Neural cell (in vitro differentiated cells): ENCODE measurements at regions not wholly inside any gene's neighbourhood (a gene's known extent, or its start where the extent isn't known, plus 50 kb on each side); places are given as distances from the start of the nearest gene placed in this dataset.

Experiments
- H2AFZ ChIP-seq: fragments of 200-600, 300-800 bp; sonication (generic), shearing (Covaris generic); 2 replicates; pipeline ENCODE4 v1.6.0; 2014; ENCODE audit warnings: low read depth, mild to moderate bottlenecking, antibody characterized with exemption, low read length, moderate library complexity
- H3F3A ChIP-seq: fragments of 200-600 bp; shearing (Covaris generic); 2 replicates; pipeline ENCODE4 v1.6.1; 2016; ENCODE audit warnings: mild to moderate bottlenecking, moderate library complexity, mixed read lengths, antibody characterized with exemption, low read length; ENCODE audit not compliant: insufficient read depth, poor library complexity, severe bottlenecking
- H3K27ac ChIP-seq: fragments of 200-600, 300-800 bp; sonication (generic), shearing (Covaris generic); 2 replicates; pipeline ENCODE4 v1.5.1; 2014; ENCODE audit warnings: mild to moderate bottlenecking, low read length, moderate library complexity
- H3K27me3 ChIP-seq: fragments of 300-800, 200-600 bp; sonication (generic), shearing (Covaris generic); 2 replicates; pipeline ENCODE4 v1.6.0; 2014; ENCODE audit warnings: mild to moderate bottlenecking, low read depth, low read length, moderate library complexity; ENCODE audit not compliant: insufficient read depth
- H3K36me3 ChIP-seq: fragments of 300-800, 200-600 bp; sonication (generic), shearing (Covaris generic); 2 replicates; pipeline ENCODE4 v1.5.1; 2014; ENCODE audit warnings: mild to moderate bottlenecking, antibody characterized with exemption, low read length, moderate library complexity; ENCODE audit not compliant: insufficient read depth
- H3K4me2 ChIP-seq: fragments of 300-800, 200-600 bp; sonication (generic), shearing (Covaris generic); 2 replicates; pipeline ENCODE4 v1.6.0; 2014; ENCODE audit warnings: mild to moderate bottlenecking, low read length
- H3K4me3 ChIP-seq: fragments of 300-800, 200-600 bp; sonication (generic), shearing (Covaris generic); 2 replicates; pipeline ENCODE4 v1.5.1; 2014; ENCODE audit warnings: mild to moderate bottlenecking, low read length, moderate library complexity
- H3K79me2 ChIP-seq: fragments of 200-600 bp; shearing (Covaris generic); replicated peaks from 2 replicates; pipeline ENCODE4 v1.6.0; 2014; ENCODE audit warnings: mild to moderate bottlenecking, low read length, moderate library complexity; ENCODE audit not compliant: insufficient read depth
- H3K9ac ChIP-seq: fragments of 300-800, 200-600 bp; sonication (generic), shearing (Covaris generic); 2 replicates; pipeline ENCODE4 v1.6.1; 2016; ENCODE audit warnings: mild to moderate bottlenecking, low read length, mixed read lengths
- H3K9me2 ChIP-seq: fragments of 200-600 bp; shearing (Covaris generic); 2 replicates; pipeline ENCODE4 v1.6.1; 2016; ENCODE audit warnings: mild to moderate bottlenecking, low read length, mixed read lengths; ENCODE audit not compliant: insufficient read depth
- H3K9me3 ChIP-seq: fragments of 200-600, 300-800 bp; sonication (generic), shearing (Covaris generic); 2 replicates; pipeline ENCODE4 v1.6.1; 2016; ENCODE audit warnings: mild to moderate bottlenecking, mixed run types, low read length, moderate library complexity, mixed read lengths
- H4K20me1 ChIP-seq: fragments of 200-600 bp; shearing (Covaris generic); 2 replicates; pipeline ENCODE4 v1.6.1; 2016; ENCODE audit warnings: mild to moderate bottlenecking, mixed run types; ENCODE audit not compliant: insufficient read depth
- EP300 ChIP-seq: fragments of 450-650 bp; conservative IDR thresholded peaks from 2 replicates; pipeline ENCODE4 v1.6.1; 2014; ENCODE audit warnings: antibody characterized with exemption, mild to moderate bottlenecking, moderate library complexity; ENCODE audit not compliant: poor library complexity, severe bottlenecking
- EZH2 ChIP-seq: fragments of 200-600, 300-800 bp; shearing (Covaris generic), sonication (generic); IDR thresholded peaks from 2 replicates; pipeline ENCODE4 v1.6.1; 2014; ENCODE audit warnings: antibody characterized with exemption, low read length, borderline replicate concordance, mild to moderate bottlenecking; ENCODE audit not compliant: insufficient read depth, poor library complexity, severe bottlenecking
- RAD21 ChIP-seq: fragments of 450-650 bp; conservative IDR thresholded peaks from 2 replicates; pipeline ENCODE4 v1.6.1; 2014; ENCODE audit warnings: antibody characterized with exemption, mild to moderate bottlenecking, moderate library complexity
- REST ChIP-seq: IDR thresholded peaks from 2 replicates; pipeline ENCODE4 v1.6.1; 2012; ENCODE audit warnings: borderline replicate concordance
- SMC3 ChIP-seq: fragments of 450-650 bp; conservative IDR thresholded peaks from 2 replicates; pipeline ENCODE4 v1.6.1; 2014; ENCODE audit warnings: antibody characterized with exemption, mild to moderate bottlenecking, moderate library complexity; ENCODE audit not compliant: poor library complexity
- TAF1 ChIP-seq: IDR thresholded peaks from 2 replicates; pipeline ENCODE4 v1.6.1; 2012; ENCODE audit warnings: low read depth
- small RNA-seq, 3 experiments: library from RNA; depleted of rRNA; stranded (forward); fragments of <200 nt; gene quantifications; one replicate each; pipeline ENCODE3, GENCODE V24; 2012
- TF ChIP-seq, protein P1 (sequence below): fragments of 450-650 bp; IDR thresholded peaks from 2 replicates; pipeline ENCODE4 v1.5.1; 2014; ENCODE audit warnings: antibody characterized with exemption, mild to moderate bottlenecking, moderate library complexity; ENCODE audit not compliant: poor library complexity, severe bottlenecking

DNA sequence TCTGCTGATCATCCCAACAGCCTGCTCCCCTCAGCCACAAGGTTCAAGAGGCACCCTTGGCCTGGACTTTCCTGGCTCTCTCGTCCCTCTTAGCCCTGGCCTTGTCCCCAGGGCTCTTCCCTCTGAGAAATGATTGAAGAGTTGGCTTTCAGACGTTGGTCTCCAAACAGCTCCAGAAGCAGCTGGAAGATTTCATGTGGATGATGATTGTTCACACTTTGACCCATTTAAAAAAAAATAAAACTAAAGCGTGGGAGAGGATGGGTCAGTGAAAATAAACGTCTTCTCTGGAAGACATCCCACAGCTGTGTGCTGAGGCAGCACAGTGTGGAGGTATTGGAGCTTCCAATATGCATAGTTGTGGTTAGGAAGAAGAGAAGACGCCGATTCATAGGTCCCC, 54.7 kb upstream of the CDH11 start:
- Histone ChIP-seq H3K27ac (no peak overlapping the region), H3K4me2 (no peak overlapping the region), H3K9me2 (no peaks in the 10 kb centered on the region), H3K9me3 (no peaks in the 10 kb centered on the region), H3K27me3 (no peaks in the 10 kb centered on the region), H4K20me1 (no peaks in the 10 kb centered on the region), H3K36me3 (no peaks in the 10 kb centered on the region), H3K4me3 (no peak overlapping the region), H2AFZ (no peak overlapping the region), H3K9ac (no peak overlapping the region), H3F3A (no peaks in the 10 kb centered on the region), H3K79me2 (no peaks in the 10 kb centered on the region)
- TF ChIP-seq EZH2: no peak
- TF ChIP-seq SMC3: no peak
- no peak for TF ChIP-seq EP300
- TF ChIP-seq REST: no peak
- TF ChIP-seq, protein P1, sequence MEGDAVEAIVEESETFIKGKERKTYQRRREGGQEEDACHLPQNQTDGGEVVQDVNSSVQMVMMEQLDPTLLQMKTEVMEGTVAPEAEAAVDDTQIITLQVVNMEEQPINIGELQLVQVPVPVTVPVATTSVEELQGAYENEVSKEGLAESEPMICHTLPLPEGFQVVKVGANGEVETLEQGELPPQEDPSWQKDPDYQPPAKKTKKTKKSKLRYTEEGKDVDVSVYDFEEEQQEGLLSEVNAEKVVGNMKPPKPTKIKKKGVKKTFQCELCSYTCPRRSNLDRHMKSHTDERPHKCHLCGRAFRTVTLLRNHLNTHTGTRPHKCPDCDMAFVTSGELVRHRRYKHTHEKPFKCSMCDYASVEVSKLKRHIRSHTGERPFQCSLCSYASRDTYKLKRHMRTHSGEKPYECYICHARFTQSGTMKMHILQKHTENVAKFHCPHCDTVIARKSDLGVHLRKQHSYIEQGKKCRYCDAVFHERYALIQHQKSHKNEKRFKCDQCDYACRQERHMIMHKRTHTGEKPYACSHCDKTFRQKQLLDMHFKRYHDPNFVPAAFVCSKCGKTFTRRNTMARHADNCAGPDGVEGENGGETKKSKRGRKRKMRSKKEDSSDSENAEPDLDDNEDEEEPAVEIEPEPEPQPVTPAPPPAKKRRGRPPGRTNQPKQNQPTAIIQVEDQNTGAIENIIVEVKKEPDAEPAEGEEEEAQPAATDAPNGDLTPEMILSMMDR: no peak
- TF ChIP-seq RAD21: no peak
- TF ChIP-seq TAF1: no peak

GRCh38 chr16:65172356-65172755, 50.5 kb upstream of the CDH11 start:
- Histone ChIP-seq H3F3A (no peaks in the 10 kb centered on the region), H3K27me3 (no peaks in the 10 kb centered on the region), H3K27ac (no peak overlapping the region), H4K20me1 (no peaks in the 10 kb centered on the region), H3K9me3 (no peaks in the 10 kb centered on the region), H3K4me2 (no peak overlapping the region), H3K9ac (no peak overlapping the region), H3K4me3 (no peak overlapping the region), H3K36me3 (no peaks in the 10 kb centered on the region), H3K79me2 (no peaks in the 10 kb centered on the region), H2AFZ (no peak overlapping the region), H3K9me2 (no peaks in the 10 kb centered on the region)
- TF ChIP-seq TAF1: no peak

Small RNA genes lying in the stretch of these regions (small RNA-seq; reads per million reads assigned to genes)
- gene AC025281.1: 0 reads per million in 3 experiments
- gene RNA5SP428: 0 reads per million in 3 experiments
